Right lobe of liver (tissue), 6 donors: ENCODE measurements at regions not wholly inside any gene's neighbourhood (a gene's known extent, or its start where the extent isn't known, plus 50 kb on each side); places are given as distances from the start of the nearest gene placed in this dataset.

Source experiments
- ATAC-seq, 4 donors: fragments of 200-7000 bp; cut with Tn5 transposase; one replicate each; pipeline ENCODE4 v1.9.1; 2020; ENCODE audit warnings: mild to moderate bottlenecking in 4 of 4, moderate library complexity in 4 of 4
- DNase-seq, 3 donors: peaks; one replicate each; pipeline ENCODE4 v3.0.0-alpha.2; 2020
- H3K27ac ChIP-seq, 3 donors: fragments of 200-600 bp; one replicate each; pipeline ENCODE4 v1.8.0; 2022
- H3K27me3 ChIP-seq, 2 donors: fragments of 200-600 bp; one replicate each; pipeline ENCODE4 v1.8.0; 2022
- H3K36me3 ChIP-seq, 4 donors: fragments of 200-600 bp; sonication (generic) in 1 of 4; one replicate each; pipeline versions ENCODE4 v1.5.1 to v1.8.0; 2017 to 2022; ENCODE audit warnings: control low read depth in 1 of 4
- H3K4me1 ChIP-seq, 4 donors: fragments of 200-600 bp; sonication (generic) in 1 of 4; one replicate each; pipeline versions ENCODE4 v1.5.1 to v1.8.0; 2017 to 2022; ENCODE audit warnings: control low read depth in 1 of 4
- H3K4me3 ChIP-seq, 3 donors: fragments of 200-600 bp; one replicate each; pipeline ENCODE4 v1.8.0; 2022
- H3K9me3 ChIP-seq, 4 donors: fragments of 200-600 bp; sonication (generic) in 1 of 4; one replicate each; pipeline versions ENCODE4 v1.5.1 to v1.8.0; 2017 to 2022; ENCODE audit warnings: control low read depth in 1 of 4
- POLR2A ChIP-seq: fragments of 450-650 bp; IDR thresholded peaks from one replicate; pipeline ENCODE4 v1.6.1; 2017; ENCODE audit warnings: antibody characterized with exemption, mild to moderate bottlenecking
- whole genome bisulfite sequencing: methylation state at CpG from one replicate; pipeline ENCODE4 v1.1.6; 2018; ENCODE audit warnings: low coverage, low lambda C conversion rate; ENCODE audit not compliant: insufficient coverage; ENCODE audit errors: missing lambda C conversion rate; 5-methylcytosine and 5-hydroxymethylcytosine counted together
- intact Hi-C, 2 donors: fragments of 100-400 bp; cut with DNase I; formaldehyde crosslinking; loops; one replicate each; pipeline versions ENCODE4 v1.11.2 to v1.14.1; 2022
- TF ChIP-seq, protein P1 (sequence below), 4 donors: fragments of 200-600 bp in 3 of 4; fragments of 450-650 bp in 1 of 4; IDR thresholded peaks; one replicate each; pipeline versions ENCODE4 v1.5.1 to v1.8.0; 2016 to 2022; ENCODE audit warnings: antibody characterized with exemption in 4 of 4, mild to moderate bottlenecking in 2 of 4
- donor health status: DM: no; HTN: yes; CAD: no.
- donor health status: DM: no; HTN: no; CAD: no.
- donor health status: DM: no; HTN: no; CAD: no.
- donor health status: DM: no; HTN: yes; CAD: no.
- donor health status: DM: no; HTN: yes; CAD: no.

DNA sequence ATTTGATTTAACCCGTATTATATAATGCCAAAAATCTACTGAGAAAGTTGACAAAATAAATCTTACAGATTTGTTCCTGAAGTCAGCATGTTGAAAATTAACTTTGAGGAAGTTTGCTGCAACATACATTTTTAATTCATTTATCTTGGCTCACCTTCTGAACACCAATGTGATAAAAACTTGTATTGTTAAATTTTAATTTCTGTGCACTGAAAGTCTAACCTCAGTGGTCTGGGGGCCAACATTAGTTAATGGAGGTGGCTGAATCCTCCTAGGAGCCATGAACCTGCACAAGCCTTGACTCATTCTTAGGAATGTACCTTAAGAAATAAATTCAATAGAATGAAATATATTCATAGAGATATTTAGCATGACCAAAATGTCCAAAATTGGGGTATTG is 95.3 kb downstream of the ADSS2 start:
- Histone ChIP-seq H3K36me3 (no peaks in the 10 kb centered on the region), H3K4me1 (no peaks in the 10 kb centered on the region), H3K27me3 (no peaks in the 10 kb centered on the region), H3K4me3 (no peak overlapping the region), H3K9me3 (no peaks in the 10 kb centered on the region), H3K27ac (no peak overlapping the region)
- WGBS: 25% methylated on average over 1 of the region's 1 CpG
- DNase-seq: no peak
- ATAC-seq: no peak
- intact Hi-C loops: no loop called here
- TF ChIP-seq, protein P1, sequence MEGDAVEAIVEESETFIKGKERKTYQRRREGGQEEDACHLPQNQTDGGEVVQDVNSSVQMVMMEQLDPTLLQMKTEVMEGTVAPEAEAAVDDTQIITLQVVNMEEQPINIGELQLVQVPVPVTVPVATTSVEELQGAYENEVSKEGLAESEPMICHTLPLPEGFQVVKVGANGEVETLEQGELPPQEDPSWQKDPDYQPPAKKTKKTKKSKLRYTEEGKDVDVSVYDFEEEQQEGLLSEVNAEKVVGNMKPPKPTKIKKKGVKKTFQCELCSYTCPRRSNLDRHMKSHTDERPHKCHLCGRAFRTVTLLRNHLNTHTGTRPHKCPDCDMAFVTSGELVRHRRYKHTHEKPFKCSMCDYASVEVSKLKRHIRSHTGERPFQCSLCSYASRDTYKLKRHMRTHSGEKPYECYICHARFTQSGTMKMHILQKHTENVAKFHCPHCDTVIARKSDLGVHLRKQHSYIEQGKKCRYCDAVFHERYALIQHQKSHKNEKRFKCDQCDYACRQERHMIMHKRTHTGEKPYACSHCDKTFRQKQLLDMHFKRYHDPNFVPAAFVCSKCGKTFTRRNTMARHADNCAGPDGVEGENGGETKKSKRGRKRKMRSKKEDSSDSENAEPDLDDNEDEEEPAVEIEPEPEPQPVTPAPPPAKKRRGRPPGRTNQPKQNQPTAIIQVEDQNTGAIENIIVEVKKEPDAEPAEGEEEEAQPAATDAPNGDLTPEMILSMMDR (IDR thresholded peaks at IDR 0.05): no peak
- TF ChIP-seq POLR2A: no peak
